GM23338 (cell line): ENCODE measurements at regions not wholly inside any gene's neighbourhood (a gene's known extent, or its start where the extent isn't known, plus 50 kb on each side); places are given as distances from the start of the nearest gene placed in this dataset.
"Not testable (repeated sequence)": the region's sequence is repeated elsewhere in the genome, so short reads cannot be mapped to it uniquely, and the experiment has no call there.

Experiments
- ATAC-seq: fragments of 200-7000 bp; cut with Tn5 transposase; 3 replicates; pipeline ENCODE4 v1.9.1; 2020
- DNase-seq: peaks from one replicate; pipeline ENCODE4 v3.0.0-alpha.2; 2015; ENCODE audit warnings: low spot score
- H2AFZ ChIP-seq: fragments of 200-600 bp; sonication (generic); 2 replicates; pipeline ENCODE4 v1.8.0; 2016; ENCODE audit warnings: antibody characterized with exemption, mild to moderate bottlenecking, moderate library complexity
- H3F3A ChIP-seq: fragments of 200-600 bp; sonication (generic); replicated peaks from 2 replicates; pipeline ENCODE4 v1.8.0; 2017; ENCODE audit warnings: antibody characterized with exemption, mixed run types, low read depth
- H3K27ac ChIP-seq: fragments of 200-600 bp; sonication (generic); 2 replicates; pipeline ENCODE4 v1.6.1; 2016; ENCODE audit warnings: low read depth
- H3K27me3 ChIP-seq: fragments of 200-600 bp; sonication (generic); 2 replicates; pipeline ENCODE4 v1.8.0; 2016; ENCODE audit warnings: mild to moderate bottlenecking, mixed run types, moderate library complexity; ENCODE audit not compliant: insufficient read depth
- H3K36me3 ChIP-seq: fragments of 200-600 bp; sonication (generic); 2 replicates; pipeline ENCODE4 v1.8.0; 2016; ENCODE audit warnings: mild to moderate bottlenecking; ENCODE audit not compliant: insufficient read depth
- H3K4me1 ChIP-seq: fragments of 200-600 bp; sonication (generic); 2 replicates; pipeline ENCODE4 v1.8.0; 2016; ENCODE audit warnings: mild to moderate bottlenecking, moderate library complexity; ENCODE audit not compliant: insufficient read depth
- H3K4me2 ChIP-seq: fragments of 200-600 bp; sonication (generic); 2 replicates; pipeline ENCODE4 v1.7.1; 2017; ENCODE audit warnings: mixed run types
- H3K4me3 ChIP-seq: fragments of 200-600 bp; sonication (generic); 2 replicates; pipeline ENCODE4 v1.6.1; 2016; ENCODE audit warnings: mixed run types
- H3K79me2 ChIP-seq: fragments of 200-600 bp; sonication (generic); replicated peaks from 2 replicates; pipeline ENCODE4 v1.8.0; 2017; ENCODE audit warnings: mild to moderate bottlenecking; ENCODE audit not compliant: insufficient read depth
- H3K9me2 ChIP-seq: fragments of 200-600 bp; sonication (generic); 2 replicates; pipeline ENCODE4 v1.8.0; 2017; ENCODE audit not compliant: insufficient read depth
- H4K20me1 ChIP-seq: fragments of 200-600 bp; sonication (generic); replicated peaks from 2 replicates; pipeline ENCODE4 v1.8.0; 2017; ENCODE audit warnings: mild to moderate bottlenecking; ENCODE audit not compliant: insufficient read depth
- H3K27ac Mint-ChIP-seq: 2 replicates; pipeline ENCODE4 v1.8.0; 2020; ENCODE audit warnings: inconsistent platforms, mild to moderate bottlenecking, moderate library complexity, mixed read lengths
- H3K27me3 Mint-ChIP-seq: 3 replicates; pipeline ENCODE4 v1.8.0; 2022; ENCODE audit warnings: low read depth, mild to moderate bottlenecking, moderate library complexity, mixed read lengths, inconsistent platforms; ENCODE audit not compliant: insufficient read depth, poor library complexity
- H3K36me3 Mint-ChIP-seq: 3 replicates; pipeline ENCODE4 v1.8.0; 2021; ENCODE audit warnings: low read depth, mild to moderate bottlenecking, inconsistent platforms, moderate library complexity, mixed read lengths
- H3K4me1 Mint-ChIP-seq: 3 replicates; pipeline ENCODE4 v1.8.0; 2020; ENCODE audit warnings: mild to moderate bottlenecking, inconsistent platforms, mixed read lengths
- H3K4me3 Mint-ChIP-seq: 3 replicates; pipeline ENCODE4 v1.8.0; 2021; ENCODE audit warnings: moderate library complexity, mild to moderate bottlenecking, inconsistent platforms, mixed read lengths
- H3K9me3 Mint-ChIP-seq: 3 replicates; pipeline ENCODE4 v1.8.0; 2020; ENCODE audit warnings: moderate library complexity, mild to moderate bottlenecking, inconsistent platforms, mixed read lengths
- CREB1 ChIP-seq: fragments of 250-450 bp; sonication (Bioruptor Pico); IDR thresholded peaks from 2 replicates; pipeline ENCODE4 v1.5.0; 2020; ENCODE audit warnings: low read depth, mild to moderate bottlenecking, moderate library complexity
- CTCF ChIP-seq, 2 experiments: fragments of 200-600 bp in 1 of 2; sonication (generic) in 1 of 2; conservative IDR thresholded peaks; 2 replicates each; pipeline versions ENCODE4 v1.5.1 to v1.6.1; 2016 to 2017; ENCODE audit warnings: antibody characterized with exemption in 2 of 2, low read depth in 2 of 2, mild to moderate bottlenecking in 2 of 2, moderate library complexity in 1 of 2
- ETS1 ChIP-seq: IDR thresholded peaks from 2 replicates; pipeline ENCODE4 v1.6.1; 2016; ENCODE audit warnings: antibody characterized with exemption
- EZH2phosphoT487 ChIP-seq: fragments of 200-600 bp; sonication (generic); IDR thresholded peaks from one replicate; pipeline ENCODE4 v1.8.1; 2018; ENCODE audit warnings: antibody characterized with exemption; ENCODE audit not compliant: unreplicated experiment
- JUNB ChIP-seq: IDR thresholded peaks from one replicate; pipeline ENCODE4 v1.6.1; 2016; ENCODE audit warnings: antibody characterized with exemption; ENCODE audit not compliant: unreplicated experiment
- STAT1 ChIP-seq: IDR thresholded peaks from one replicate; pipeline ENCODE4 v1.6.1; 2016; ENCODE audit warnings: antibody characterized with exemption; ENCODE audit not compliant: unreplicated experiment
- ZNF114 ChIP-seq: fragments of 250-450 bp; sonication (Bioruptor Pico); IDR thresholded peaks from 2 replicates; pipeline ENCODE4 v1.5.0; 2020; ENCODE audit warnings: mild to moderate bottlenecking, moderate library complexity
- ZNF331 ChIP-seq: fragments of 250-450 bp; sonication (Bioruptor Pico); IDR thresholded peaks from 2 replicates; pipeline ENCODE4 v1.5.0; 2020; ENCODE audit warnings: low read depth, mild to moderate bottlenecking, moderate library complexity
- ZNF462 ChIP-seq: fragments of 250-450 bp; sonication (Bioruptor Pico); IDR thresholded peaks from 2 replicates; pipeline ENCODE4 v1.5.0; 2020; ENCODE audit warnings: mild to moderate bottlenecking, moderate library complexity
- TF ChIP-seq, protein P1 (sequence below): IDR thresholded peaks from one replicate; pipeline ENCODE4 v1.6.1; 2018; ENCODE audit warnings: antibody characterized with exemption; ENCODE audit not compliant: unreplicated experiment

DNA sequence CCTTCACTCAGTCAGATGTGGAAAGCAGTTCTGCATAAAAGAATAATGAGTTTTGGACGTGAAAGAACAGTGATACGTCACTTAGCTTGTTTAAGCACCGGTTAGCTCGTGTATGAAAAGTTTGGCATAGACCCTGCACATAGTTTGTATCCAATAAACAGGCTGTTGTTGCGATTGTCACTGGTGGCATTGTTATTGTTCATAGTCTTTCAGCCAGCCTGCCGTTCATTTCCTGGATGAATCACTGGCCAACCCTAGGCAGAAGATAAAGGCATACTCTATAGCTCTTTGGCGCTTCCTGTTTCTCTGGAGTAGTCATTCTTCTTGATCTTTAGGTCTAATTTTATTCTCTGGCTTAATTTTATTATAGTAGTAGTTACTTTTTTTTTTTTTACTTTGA is 57.8 kb upstream of the ANKRD30A start:
- H3K4me3 Mint-ChIP-seq = no peak overlapping the region
- no peak overlapping the region for H2AFZ ChIP-seq
- H3K27me3 ChIP-seq = no peaks in the 10 kb centered on the region
- H3K4me2 ChIP-seq = no peak overlapping the region
- H3K4me3 ChIP-seq = no peak overlapping the region
- H3K9me2 ChIP-seq = no peaks in the 10 kb centered on the region
- H3K9me3 Mint-ChIP-seq = peaks cover 79% of the 10 kb centered on the region
- no peaks in the 10 kb centered on the region for H3K79me2 ChIP-seq
- H4K20me1 ChIP-seq = no peaks in the 10 kb centered on the region
- no peaks in the 10 kb centered on the region for H3K4me1 ChIP-seq
- no peaks in the 10 kb centered on the region for H3K27me3 Mint-ChIP-seq
- TF ChIP-seq ZNF114 (CRISPR knock-in tag) = no peak
- no peak for TF ChIP-seq ZNF462 (CRISPR knock-in tag)
- no peak for TF ChIP-seq ZNF331 (CRISPR knock-in tag)
- TF ChIP-seq CREB1 = no peak
- no peak for TF ChIP-seq ETS1
- no peak for TF ChIP-seq EZH2phosphoT487
- TF ChIP-seq CTCF (conservative IDR thresholded peaks at IDR 0.05; ENCODE audit: low read depth in 2 of 2) = no peak
- no peak for TF ChIP-seq STAT1
- TF ChIP-seq, protein P1, sequence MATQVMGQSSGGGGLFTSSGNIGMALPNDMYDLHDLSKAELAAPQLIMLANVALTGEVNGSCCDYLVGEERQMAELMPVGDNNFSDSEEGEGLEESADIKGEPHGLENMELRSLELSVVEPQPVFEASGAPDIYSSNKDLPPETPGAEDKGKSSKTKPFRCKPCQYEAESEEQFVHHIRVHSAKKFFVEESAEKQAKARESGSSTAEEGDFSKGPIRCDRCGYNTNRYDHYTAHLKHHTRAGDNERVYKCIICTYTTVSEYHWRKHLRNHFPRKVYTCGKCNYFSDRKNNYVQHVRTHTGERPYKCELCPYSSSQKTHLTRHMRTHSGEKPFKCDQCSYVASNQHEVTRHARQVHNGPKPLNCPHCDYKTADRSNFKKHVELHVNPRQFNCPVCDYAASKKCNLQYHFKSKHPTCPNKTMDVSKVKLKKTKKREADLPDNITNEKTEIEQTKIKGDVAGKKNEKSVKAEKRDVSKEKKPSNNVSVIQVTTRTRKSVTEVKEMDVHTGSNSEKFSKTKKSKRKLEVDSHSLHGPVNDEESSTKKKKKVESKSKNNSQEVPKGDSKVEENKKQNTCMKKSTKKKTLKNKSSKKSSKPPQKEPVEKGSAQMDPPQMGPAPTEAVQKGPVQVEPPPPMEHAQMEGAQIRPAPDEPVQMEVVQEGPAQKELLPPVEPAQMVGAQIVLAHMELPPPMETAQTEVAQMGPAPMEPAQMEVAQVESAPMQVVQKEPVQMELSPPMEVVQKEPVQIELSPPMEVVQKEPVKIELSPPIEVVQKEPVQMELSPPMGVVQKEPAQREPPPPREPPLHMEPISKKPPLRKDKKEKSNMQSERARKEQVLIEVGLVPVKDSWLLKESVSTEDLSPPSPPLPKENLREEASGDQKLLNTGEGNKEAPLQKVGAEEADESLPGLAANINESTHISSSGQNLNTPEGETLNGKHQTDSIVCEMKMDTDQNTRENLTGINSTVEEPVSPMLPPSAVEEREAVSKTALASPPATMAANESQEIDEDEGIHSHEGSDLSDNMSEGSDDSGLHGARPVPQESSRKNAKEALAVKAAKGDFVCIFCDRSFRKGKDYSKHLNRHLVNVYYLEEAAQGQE = no peak
- TF ChIP-seq JUNB = no peak
- no peak for DNase-seq
- no peaks in the 10 kb centered on the region for H3K4me1 Mint-ChIP-seq
- H3K36me3 ChIP-seq = peaks cover 9% of the 10 kb centered on the region; the same call in 1 of the 2 replicates
- H3F3A ChIP-seq = no peaks in the 10 kb centered on the region
- H3K27ac Mint-ChIP-seq = no peak overlapping the region
- H3K27ac ChIP-seq = no peak overlapping the region
- peaks cover 17% of the 10 kb centered on the region for H3K36me3 Mint-ChIP-seq
- no peak for ATAC-seq

- not testable (repeated sequence) for H3K4me1 ChIP-seq, DNase-seq, H3K27me3 Mint-ChIP-seq, H3K79me2 ChIP-seq, H3K4me3 ChIP-seq, H3K27ac Mint-ChIP-seq, H3K4me2 ChIP-seq, H3K4me3 Mint-ChIP-seq, H3K27ac ChIP-seq, ATAC-seq, H3F3A ChIP-seq, H3K4me1 Mint-ChIP-seq, H3K9me2 ChIP-seq, H2AFZ ChIP-seq, H3K27me3 ChIP-seq, H3K36me3 ChIP-seq, H4K20me1 ChIP-seq
- Mint-ChIP-seq H3K36me3 (peaks cover 23% of the 10 kb centered on the region), H3K9me3 (peaks cover 86% of the 10 kb centered on the region)
Measured at GRCh38 chr10:37062296-37062695, 63.1 kb upstream of the ANKRD30A start.
